H1 (cell line): ENCODE measurements at regions not wholly inside any gene's neighbourhood (a gene's known extent, or its start where the extent isn't known, plus 50 kb on each side); places are given as distances from the start of the nearest gene placed in this dataset.

Experiments
- CTCF ChIA-PET: fragments of 300-600 bp; sonication (Branson Sonifier 250); formaldehyde crosslinking; loops from one replicate; lab custom pipeline; 2021; ENCODE audit not compliant: partially characterized antibody; lab: Charles Lee
- POLR2A ChIA-PET: fragments of 300-600 bp; sonication (Branson Sonifier 250); formaldehyde crosslinking; loops from one replicate; lab custom pipeline; 2021; ENCODE audit warnings: inconsistent platforms; ENCODE audit not compliant: partially characterized antibody; lab: Charles Lee
- DNase-seq, 2 experiments: peaks; one replicate each; pipeline versions ENCODE4 v3.0.0 to v3.0.0-alpha.2; 2010 to 2022; ENCODE audit warnings: low spot score in 2 of 2, low read depth in 1 of 2, mixed read lengths in 1 of 2
- FAIRE-seq: peaks from 2 replicates; lab custom pipeline; 2011; peaks lifted over from hg19 to GRCh38; lab: Jason Lieb, UNC
- H2AFZ ChIP-seq: 2 replicates; pipeline ENCODE4 v1.8.1; 2012; ENCODE audit warnings: low read length, inconsistent platforms
- H2AK5ac ChIP-seq: 2 replicates; pipeline ENCODE4 v1.6.1; 2013; ENCODE audit warnings: low read depth, low read length
- H2BK120ac ChIP-seq: replicated peaks from 2 replicates; pipeline ENCODE3; 2013; ENCODE audit warnings: low read depth, low read length, inconsistent platforms
- H2BK12ac ChIP-seq: 2 replicates; pipeline ENCODE4 v1.6.1; 2013; ENCODE audit warnings: low read depth, low read length
- H2BK15ac ChIP-seq: 2 replicates; pipeline ENCODE4 v1.6.1; 2013; ENCODE audit warnings: low read length
- H2BK20ac ChIP-seq: 2 replicates; pipeline ENCODE4 v1.6.1; 2013; ENCODE audit warnings: low read length
- H2BK5ac ChIP-seq: 2 replicates; pipeline ENCODE4 v1.6.1; 2013; ENCODE audit warnings: low read depth, low read length
- H3K14ac ChIP-seq: 2 replicates; pipeline ENCODE4 v1.6.1; 2013; ENCODE audit warnings: inconsistent platforms; ENCODE audit not compliant: insufficient read length
- H3K18ac ChIP-seq: 2 replicates; pipeline ENCODE4 v1.6.1; 2013; ENCODE audit warnings: low read length; ENCODE audit errors: extremely low read depth
- H3K23ac ChIP-seq: 2 replicates; pipeline ENCODE4 v1.6.1; 2013; ENCODE audit warnings: inconsistent platforms; ENCODE audit not compliant: insufficient read length
- H3K23me2 ChIP-seq: 2 replicates; pipeline ENCODE4 v1.6.1; 2013; ENCODE audit warnings: low read depth, low read length
- H3K27ac ChIP-seq: 2 replicates; pipeline ENCODE4 v1.6.1; 2011; ENCODE audit warnings: low read depth, low read length, inconsistent platforms
- H3K27me3 ChIP-seq, 4 experiments: replicated peaks in 1 of 4; 1 replicate in 1 of 4; 2 replicates in 3 of 4; pipeline versions ENCODE4 v1.6.1 to v1.8.1; 2011 to 2013; ENCODE audit warnings: low read length in 3 of 4, mild to moderate bottlenecking in 3 of 4, inconsistent platforms in 2 of 4, mixed read lengths in 2 of 4, moderate library complexity in 1 of 4; ENCODE audit not compliant: control insufficient read depth in 3 of 4, insufficient read depth in 3 of 4; ENCODE audit errors: extremely low read depth in 1 of 4
- H3K36me3 ChIP-seq, 4 experiments: 2 replicates each; pipeline versions ENCODE4 v1.6.1 to v1.8.1; 2011 to 2013; ENCODE audit warnings: mild to moderate bottlenecking in 4 of 4, low read length in 3 of 4, moderate library complexity in 2 of 4, control low read depth in 1 of 4, inconsistent platforms in 1 of 4; ENCODE audit not compliant: insufficient read depth in 4 of 4, control insufficient read depth in 2 of 4
- H3K4ac ChIP-seq: replicated peaks from 2 replicates; pipeline ENCODE3; 2013; ENCODE audit warnings: low read length, low read depth, mixed read lengths, inconsistent platforms; ENCODE audit not compliant: insufficient read length
- H3K4me1 ChIP-seq, 4 experiments: replicated peaks in 1 of 4; 1 replicate in 1 of 4; 2 replicates in 3 of 4; pipeline versions ENCODE4 v1.6.1 to v1.8.1; 2011 to 2013; ENCODE audit warnings: low read length in 3 of 4, inconsistent platforms in 2 of 4, mixed read lengths in 1 of 4; ENCODE audit not compliant: insufficient read depth in 4 of 4, control insufficient read depth in 3 of 4
- H3K4me2 ChIP-seq, 2 experiments: 2 replicates each; pipeline versions ENCODE4 v1.6.1 to v1.8.1; 2011 to 2013; ENCODE audit warnings: low read depth in 2 of 2, low read length in 2 of 2, control low read depth in 1 of 2, inconsistent platforms in 1 of 2, mild to moderate bottlenecking in 1 of 2; ENCODE audit not compliant: insufficient read depth in 1 of 2
- H3K4me3 ChIP-seq, 4 experiments: fragments of 200-600, 300-600 bp in 1 of 4; sonication (generic), shearing (Covaris generic), sonication (Bioruptor Twin) in 1 of 4; 2 replicates each; pipeline versions ENCODE4 v1.5.1 to v1.8.1; 2011 to 2016; ENCODE audit warnings: low read length in 4 of 4, low read depth in 3 of 4, control low read depth in 2 of 4, inconsistent platforms in 2 of 4, mild to moderate bottlenecking in 2 of 4, mixed read lengths in 1 of 4, moderate library complexity in 1 of 4; ENCODE audit not compliant: insufficient read depth in 2 of 4; ENCODE audit errors: extremely low read depth in 1 of 4
- H3K56ac ChIP-seq: replicated peaks from 2 replicates; pipeline ENCODE3; 2013; ENCODE audit warnings: low read depth, mild to moderate bottlenecking, mixed read lengths, low read length, inconsistent platforms; ENCODE audit not compliant: insufficient read length
- H3K79me1 ChIP-seq: 2 replicates; pipeline ENCODE4 v1.6.1; 2013; ENCODE audit warnings: low read depth, low read length, control low read depth
- H3K79me2 ChIP-seq, 2 experiments: 2 replicates each; pipeline versions ENCODE4 v1.6.1 to v1.8.1; 2012 to 2013; ENCODE audit warnings: low read length in 2 of 2, mild to moderate bottlenecking in 2 of 2, inconsistent platforms in 1 of 2; ENCODE audit not compliant: insufficient read depth in 2 of 2, control insufficient read depth in 1 of 2
- H3K9ac ChIP-seq, 4 experiments: replicated peaks in 1 of 4; 1 replicate in 1 of 4; 2 replicates in 3 of 4; pipeline versions ENCODE4 v1.6.1 to v1.8.1; 2011 to 2013; ENCODE audit warnings: low read depth in 3 of 4, low read length in 3 of 4, control low read depth in 2 of 4, mild to moderate bottlenecking in 2 of 4, moderate library complexity in 2 of 4, inconsistent platforms in 1 of 4; ENCODE audit errors: extremely low read depth in 1 of 4
- H3K9me3 ChIP-seq, 2 experiments: 2 replicates each; pipeline versions ENCODE4 v1.6.1 to v1.8.1; 2012 to 2013; ENCODE audit warnings: mild to moderate bottlenecking in 2 of 2, moderate library complexity in 2 of 2, control low read depth in 1 of 2, inconsistent platforms in 1 of 2, low read depth in 1 of 2, low read length in 1 of 2, mixed read lengths in 1 of 2; ENCODE audit not compliant: insufficient read depth in 2 of 2
- H4K20me1 ChIP-seq, 2 experiments: replicated peaks in 1 of 2; 2 replicates each; pipeline versions ENCODE3 to v1.8.1; 2011 to 2013; ENCODE audit warnings: inconsistent platforms in 2 of 2, low read length in 2 of 2, mild to moderate bottlenecking in 1 of 2; ENCODE audit not compliant: insufficient read depth in 2 of 2, control insufficient read depth in 1 of 2
- H4K5ac ChIP-seq: 2 replicates; pipeline ENCODE4 v1.6.1; 2013; ENCODE audit warnings: low read length, low read depth, mixed read lengths, inconsistent platforms; ENCODE audit not compliant: insufficient read length
- H4K8ac ChIP-seq: 2 replicates; pipeline ENCODE4 v1.8.0; 2013; ENCODE audit warnings: mild to moderate bottlenecking, moderate library complexity, low read length, inconsistent platforms; ENCODE audit not compliant: insufficient read depth; ENCODE audit errors: extremely low read depth
- H4K91ac ChIP-seq: replicated peaks from 2 replicates; pipeline ENCODE3; 2013; ENCODE audit warnings: low read length, mixed read lengths, inconsistent platforms; ENCODE audit not compliant: insufficient read length
- BACH1 ChIP-seq: IDR thresholded peaks from 2 replicates; pipeline ENCODE4 v1.6.1; 2012; ENCODE audit warnings: low read length, improper control_type of control experiment
- SIRT6 ChIP-seq: IDR thresholded peaks from one replicate; pipeline ENCODE4 v1.7.1; 2012; ENCODE audit warnings: low read length, inconsistent platforms
- WGBS, 2 experiments: shearing (Covaris generic) in 1 of 2; methylation state at CpG; one replicate each; pipeline versions ENCODE4 v1.1.6 to v1.1.7; 2013 to 2015; ENCODE audit warnings: low lambda C conversion rate in 2 of 2, mixed read lengths in 2 of 2, inconsistent platforms in 1 of 2, low coverage in 1 of 2, missing lambda C conversion rate in 1 of 2; ENCODE audit not compliant: insufficient replicate concordance in 2 of 2, insufficient coverage in 1 of 2, insufficient read length in 1 of 2; ENCODE audit errors: extremely low coverage in 1 of 2, missing lambda C conversion rate in 1 of 2; 5-methylcytosine and 5-hydroxymethylcytosine counted together
- TF ChIP-seq, protein P1 (sequence below): IDR thresholded peaks from 2 replicates; pipeline ENCODE4 v1.6.1; 2012; ENCODE audit warnings: inconsistent platforms

GRCh38 chr4:4603592-4603991 is 61.7 kb upstream of the STX18 start:
- no peaks in the 10 kb centered on the region for H3K36me3 ChIP-seq
- H3K4me1 ChIP-seq = peaks cover 5 to 11% (median 5%) of the 10 kb centered on the region in 4 experiments
- 85% methylated on average over 5 of the region's 5 CpGs; no CpG with 5 or more reads in 1 of the 2 experiments for WGBS, 2 experiments
- H2BK15ac ChIP-seq = no peak overlapping the region
- H2AFZ ChIP-seq = no peak overlapping the region
- peaks cover 6 to 8% of the 10 kb centered on the region in 2 experiments for H4K20me1 ChIP-seq
- H3K79me1 ChIP-seq = no peaks in the 10 kb centered on the region; the same call in 1 of the 2 replicates
- FAIRE-seq = no peak
- H2AK5ac ChIP-seq = no peak overlapping the region
- no peak overlapping the region for H4K91ac ChIP-seq
- no peak overlapping the region for H4K8ac ChIP-seq
- H3K9ac ChIP-seq = no peak overlapping the region
- peaks cover 0 to 12% (median 4%) of the 10 kb centered on the region in 4 experiments; a peak in 5 of 7 replicates for H3K27me3 ChIP-seq
- no peaks in the 10 kb centered on the region for H3K23me2 ChIP-seq
- H3K4ac ChIP-seq = no peak overlapping the region
- no peak overlapping the region for H2BK5ac ChIP-seq
- no peak overlapping the region for H4K5ac ChIP-seq
- ChIA-PET CTCF (interaction anchor here (0.6 to 1.5 kb wide), 4 partner anchors 10 to 1627 kb away, joined by 3 to 5 read pairs (median 4); no protein-coding TSS in a partner anchor), POLR2A (no interaction called here)
- H2BK20ac ChIP-seq = no peak overlapping the region
- no peak overlapping the region for H3K4me3 ChIP-seq
- no peak overlapping the region for H3K56ac ChIP-seq
- H2BK120ac ChIP-seq = no peak overlapping the region
- H3K18ac ChIP-seq = no peak overlapping the region
- H3K14ac ChIP-seq = no peak overlapping the region
- DNase-seq = no peak
- no peak overlapping the region for H3K27ac ChIP-seq
- TF ChIP-seq, protein P1, sequence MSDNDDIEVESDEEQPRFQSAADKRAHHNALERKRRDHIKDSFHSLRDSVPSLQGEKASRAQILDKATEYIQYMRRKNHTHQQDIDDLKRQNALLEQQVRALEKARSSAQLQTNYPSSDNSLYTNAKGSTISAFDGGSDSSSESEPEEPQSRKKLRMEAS = no peak
- TF ChIP-seq BACH1 (no peak), SIRT6 (no peak)
- H3K9me3 ChIP-seq = no peaks in the 10 kb centered on the region
- no peak overlapping the region for H3K4me2 ChIP-seq
- no peak overlapping the region for H2BK12ac ChIP-seq
- no peak overlapping the region for H3K23ac ChIP-seq
- H3K79me2 ChIP-seq = no peaks in the 10 kb centered on the region
